ENCODE measurements at regions not wholly inside any gene's neighbourhood (a gene's known extent, or its start where the extent isn't known, plus 50 kb on each side); places are given as distances from the start of the nearest gene placed in this dataset.
"Not testable (repeated sequence)": the region's sequence is repeated elsewhere in the genome, so short reads cannot be mapped to it uniquely, and the experiment has no call there.

DNA sequence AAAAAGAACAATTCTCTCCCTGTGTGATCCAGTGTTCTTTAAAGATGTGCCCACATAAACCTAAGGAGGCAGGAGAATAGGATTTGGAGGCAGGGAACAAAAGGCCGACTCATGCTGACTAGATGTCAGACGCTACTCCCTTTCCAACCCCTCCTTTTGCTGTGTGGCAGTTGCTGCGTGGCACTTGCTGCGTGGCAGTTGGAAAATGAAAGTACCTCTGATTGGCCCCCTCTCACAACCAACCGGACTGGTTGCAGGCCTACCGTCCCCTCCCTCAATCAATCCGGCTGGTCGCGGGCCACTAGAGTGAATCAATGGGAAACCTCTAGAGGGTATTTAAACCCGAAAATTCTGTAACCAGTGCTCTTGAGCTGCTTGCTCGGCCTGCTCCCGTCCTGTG, 551.0 kb downstream of the KIF4B start:
- Histone ChIP-seq H3K9me3 (peaks cover 0 to 2% of the 10 kb centered on the region in 2 donors), H3K36me3 (no peaks in the 10 kb centered on the region)
- TF ChIP-seq, protein P1, sequence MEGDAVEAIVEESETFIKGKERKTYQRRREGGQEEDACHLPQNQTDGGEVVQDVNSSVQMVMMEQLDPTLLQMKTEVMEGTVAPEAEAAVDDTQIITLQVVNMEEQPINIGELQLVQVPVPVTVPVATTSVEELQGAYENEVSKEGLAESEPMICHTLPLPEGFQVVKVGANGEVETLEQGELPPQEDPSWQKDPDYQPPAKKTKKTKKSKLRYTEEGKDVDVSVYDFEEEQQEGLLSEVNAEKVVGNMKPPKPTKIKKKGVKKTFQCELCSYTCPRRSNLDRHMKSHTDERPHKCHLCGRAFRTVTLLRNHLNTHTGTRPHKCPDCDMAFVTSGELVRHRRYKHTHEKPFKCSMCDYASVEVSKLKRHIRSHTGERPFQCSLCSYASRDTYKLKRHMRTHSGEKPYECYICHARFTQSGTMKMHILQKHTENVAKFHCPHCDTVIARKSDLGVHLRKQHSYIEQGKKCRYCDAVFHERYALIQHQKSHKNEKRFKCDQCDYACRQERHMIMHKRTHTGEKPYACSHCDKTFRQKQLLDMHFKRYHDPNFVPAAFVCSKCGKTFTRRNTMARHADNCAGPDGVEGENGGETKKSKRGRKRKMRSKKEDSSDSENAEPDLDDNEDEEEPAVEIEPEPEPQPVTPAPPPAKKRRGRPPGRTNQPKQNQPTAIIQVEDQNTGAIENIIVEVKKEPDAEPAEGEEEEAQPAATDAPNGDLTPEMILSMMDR (IDR thresholded peaks at IDR 0.05), result no peak
- no peak for TF ChIP-seq POLR2AphosphoS5 (IDR thresholded peaks at IDR 0.05)
- TF ChIP-seq POLR2A (IDR thresholded peaks at IDR 0.05), result no peak

DNA sequence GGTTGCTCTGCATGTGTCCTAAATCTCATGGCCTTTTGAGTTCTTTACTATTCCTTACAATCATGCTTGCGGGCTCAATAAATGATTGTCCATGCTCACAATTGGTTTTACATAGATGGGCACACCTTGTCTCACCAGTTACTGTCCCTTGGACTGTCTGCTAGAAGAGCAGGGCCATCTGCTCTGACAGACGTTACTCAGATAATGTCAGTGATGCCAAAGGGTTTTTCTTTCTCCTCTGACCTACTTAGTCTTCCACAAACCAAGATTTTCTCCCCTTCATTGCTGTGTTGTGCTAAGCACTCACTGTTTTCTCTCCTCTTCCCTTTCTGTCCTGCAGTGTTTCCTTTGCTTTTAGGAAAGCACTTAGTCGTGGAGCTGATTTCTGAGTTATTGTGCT, 562.3 kb downstream of the KIF4B start:
- H3K27me3 ChIP-seq, result no peaks in the 10 kb centered on the region
- no peak overlapping the region for H3K27ac ChIP-seq
- no peak for DNase-seq (ENCODE audit: low spot score in 2 of 2)
- no peaks in the 10 kb centered on the region for H3K9me3 ChIP-seq
- no peak overlapping the region for H3K4me3 ChIP-seq
- TF ChIP-seq, protein P1 (IDR thresholded peaks at IDR 0.05), result no peak
- TF ChIP-seq POLR2A (IDR thresholded peaks at IDR 0.05) (no peak), POLR2AphosphoS5 (IDR thresholded peaks at IDR 0.05) (no peak)
- intact Hi-C loops (cut with DNase I; ENCODE audit: low total_unique reads), result no loop called here
- no peaks in the 10 kb centered on the region for H3K4me1 ChIP-seq
- H3K36me3 ChIP-seq, result no peaks in the 10 kb centered on the region

More for the DNA sequence above, 551.0 kb downstream of the KIF4B start:
- no peak for DNase-seq (ENCODE audit: low spot score in 2 of 2)
- intact Hi-C loops (cut with DNase I; ENCODE audit: low total_unique reads), result no loop called here
- Histone ChIP-seq H3K4me3 (no peak overlapping the region), H3K27me3 (no peaks in the 10 kb centered on the region), H3K27ac (no peak overlapping the region), H3K4me1 (no peaks in the 10 kb centered on the region)

DNA sequence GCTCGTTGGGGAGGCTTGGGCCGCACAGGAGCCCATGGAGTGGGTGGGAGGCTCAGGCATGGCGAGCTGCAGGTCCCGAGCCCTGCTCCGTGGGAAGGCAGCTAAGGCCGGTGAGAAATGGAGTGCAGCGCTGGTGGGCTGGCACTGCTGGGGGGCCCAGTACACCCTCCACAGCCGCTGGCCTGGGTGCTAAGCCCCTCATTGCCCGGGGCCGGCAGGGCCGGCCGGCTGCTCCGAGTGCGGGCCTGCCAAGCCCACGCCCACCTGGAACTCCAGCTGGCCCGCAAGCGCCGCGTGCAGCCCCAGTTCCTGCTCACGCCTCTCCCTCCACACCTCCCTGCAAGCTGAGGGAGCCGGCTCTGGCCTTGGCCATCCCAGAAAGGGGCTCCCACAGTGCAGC, 573.3 kb downstream of the KIF4B start:
- H3K4me1 ChIP-seq; DNase-seq (ENCODE audit: low spot score in 2 of 2); H3K27me3 ChIP-seq; intact Hi-C loops (cut with DNase I; ENCODE audit: low total_unique reads); H3K36me3 ChIP-seq; H3K9me3 ChIP-seq; H3K27ac ChIP-seq; H3K4me3 ChIP-seq: not testable (repeated sequence)

DNA sequence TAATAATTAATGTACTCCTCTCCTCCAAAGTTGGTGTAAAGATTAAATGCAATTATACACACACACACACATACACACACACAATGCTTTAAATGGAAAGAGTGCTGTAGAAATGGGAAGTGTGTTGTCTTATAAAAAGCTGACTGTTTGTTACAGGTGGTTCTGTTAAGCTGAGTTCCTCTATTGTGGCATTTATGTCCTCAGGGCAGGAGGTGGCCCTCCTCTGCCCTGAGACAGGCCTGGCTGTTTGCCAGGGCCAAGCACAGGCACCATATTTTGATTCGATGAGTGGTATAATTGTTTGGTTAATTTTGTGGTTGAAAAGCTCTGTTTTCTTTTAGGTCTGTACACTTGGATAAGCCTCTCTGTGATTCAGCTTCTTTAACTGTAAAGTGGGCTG, 573.9 kb downstream of the KIF4B start:
- intact Hi-C loops (cut with DNase I; ENCODE audit: low total_unique reads), result no loop called here
- H3K4me3 ChIP-seq, result no peak overlapping the region
- no peaks in the 10 kb centered on the region for H3K27me3 ChIP-seq
- no peaks in the 10 kb centered on the region for H3K9me3 ChIP-seq
- DNase-seq (ENCODE audit: low spot score in 2 of 2), result no peak
- TF ChIP-seq POLR2AphosphoS5 (IDR thresholded peaks at IDR 0.05), result no peak
- TF ChIP-seq, protein P1 (IDR thresholded peaks at IDR 0.05), result no peak
- TF ChIP-seq POLR2A (IDR thresholded peaks at IDR 0.05), result no peak
- no peak overlapping the region for H3K27ac ChIP-seq
- no peaks in the 10 kb centered on the region for H3K36me3 ChIP-seq
- H3K4me1 ChIP-seq, result no peaks in the 10 kb centered on the region

DNA sequence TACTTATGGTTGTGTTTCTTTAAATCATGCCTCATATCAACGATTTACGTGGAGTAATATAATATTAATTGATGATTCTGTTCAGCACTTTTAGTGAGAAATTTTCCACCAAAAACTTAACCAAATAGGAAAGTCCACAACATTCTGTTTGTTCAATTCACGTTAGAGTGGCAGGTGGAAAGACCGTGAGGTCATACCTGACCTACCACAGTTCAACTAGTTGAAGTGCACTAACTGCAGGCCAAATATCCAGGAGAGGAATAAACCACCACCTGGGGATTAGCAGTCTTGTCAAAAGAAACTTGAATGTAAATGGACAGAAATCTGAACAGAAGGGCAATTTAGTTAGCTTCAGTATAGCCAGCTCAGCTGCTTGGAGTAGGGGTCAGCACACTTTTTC, 577.7 kb downstream of the KIF4B start:
- DNase-seq (ENCODE audit: low spot score in 2 of 2), result no peak
- Histone ChIP-seq H3K27ac (no peak overlapping the region), H3K9me3 (no peaks in the 10 kb centered on the region), H3K4me3 (no peak overlapping the region), H3K36me3 (no peaks in the 10 kb centered on the region), H3K27me3 (no peaks in the 10 kb centered on the region), H3K4me1 (no peaks in the 10 kb centered on the region)
- intact Hi-C loops (cut with DNase I; ENCODE audit: low total_unique reads), result no loop called here
- TF ChIP-seq, protein P1 (IDR thresholded peaks at IDR 0.05), result no peak
- TF ChIP-seq POLR2AphosphoS5 (IDR thresholded peaks at IDR 0.05), result no peak
- TF ChIP-seq POLR2A (IDR thresholded peaks at IDR 0.05), result no peak

DNA sequence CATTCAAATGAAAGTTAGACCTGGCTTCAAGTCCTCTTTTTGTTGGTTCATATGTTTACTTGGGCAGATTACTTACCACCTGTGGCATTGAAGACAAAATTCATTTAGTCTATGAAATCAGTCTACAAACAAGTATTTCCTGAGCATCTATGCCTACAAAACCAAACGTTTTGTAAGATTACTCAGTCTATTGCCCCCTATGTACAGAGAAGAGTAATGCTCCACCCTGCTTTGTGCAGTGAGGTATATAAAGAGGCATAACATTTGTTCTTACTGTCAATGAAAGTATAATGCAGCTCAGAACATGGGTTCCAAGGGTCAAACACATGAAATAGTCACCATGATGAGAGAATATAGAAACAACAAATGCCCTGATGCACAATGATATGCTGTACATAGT, 580.7 kb downstream of the KIF4B start:
- DNase-seq (ENCODE audit: low spot score in 2 of 2), result no peak
- H3K27me3 ChIP-seq, result no peaks in the 10 kb centered on the region
- intact Hi-C loops (cut with DNase I; ENCODE audit: low total_unique reads), result no loop called here
- no peaks in the 10 kb centered on the region for H3K9me3 ChIP-seq
- no peak for TF ChIP-seq POLR2AphosphoS5 (IDR thresholded peaks at IDR 0.05)
- TF ChIP-seq, protein P1 (IDR thresholded peaks at IDR 0.05), result no peak
- H3K4me1 ChIP-seq, result no peaks in the 10 kb centered on the region
- no peak overlapping the region for H3K27ac ChIP-seq
- H3K4me3 ChIP-seq, result no peak overlapping the region
- no peaks in the 10 kb centered on the region for H3K36me3 ChIP-seq
